ENCODE measurements at regions not wholly inside any gene's neighbourhood (a gene's known extent, or its start where the extent isn't known, plus 50 kb on each side); places are given as distances from the start of the nearest gene placed in this dataset.

DNA sequence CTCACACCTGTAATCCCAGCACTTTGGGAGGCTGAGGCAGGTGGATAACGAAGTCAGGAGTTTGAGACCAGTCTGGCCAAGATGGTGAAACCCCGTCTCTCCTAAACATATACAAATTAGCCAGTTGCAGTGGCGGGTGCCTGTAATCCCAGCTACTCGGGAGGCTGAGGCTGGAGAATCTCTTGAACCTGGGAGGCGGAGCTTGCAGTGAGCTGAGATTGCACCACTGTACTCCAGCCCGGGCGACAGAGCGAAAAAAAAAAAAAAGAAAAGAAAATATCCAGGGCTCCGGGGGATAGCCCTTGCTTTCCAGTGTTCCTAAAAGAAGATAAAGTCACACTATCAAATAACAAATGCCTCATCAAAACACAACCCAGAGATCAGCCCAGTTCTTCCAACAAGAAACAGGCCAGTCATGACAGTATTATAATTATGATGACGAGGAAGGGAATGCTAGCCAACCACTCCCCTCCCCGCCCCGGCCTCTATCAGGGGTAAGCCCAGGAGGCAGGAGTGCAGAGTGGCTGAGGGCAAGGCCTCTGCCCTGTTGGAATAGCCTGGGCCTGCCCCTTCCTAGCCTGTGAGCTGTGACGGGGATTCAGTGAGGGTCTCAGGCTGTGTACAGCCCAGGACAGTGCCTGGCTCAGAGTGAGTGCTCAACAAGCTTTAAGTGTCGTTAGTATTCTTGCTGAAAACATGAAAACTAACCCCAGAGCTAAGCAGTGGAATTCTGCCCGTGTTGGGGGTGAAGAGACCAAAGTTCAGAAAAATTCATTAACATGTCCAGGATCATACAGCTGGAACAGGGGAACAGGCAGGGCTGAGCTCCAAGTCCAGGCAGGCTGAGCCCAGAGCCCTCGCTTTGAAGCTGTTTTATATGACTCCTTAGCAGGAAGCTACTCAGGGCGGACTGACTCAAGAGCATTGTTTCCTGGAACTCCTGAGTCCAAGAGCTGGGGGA, 54.3 kb downstream of the FAM241B start:
- ATAC-seq (peak in 1 of 4 donors; percentile 16), DNase-seq (peak in 1 of 2 donors; percentile 55)
- Histone ChIP-seq H3K36me3 (ENCODE audit: insufficient read depth in 1 of 2, low read depth in 1 of 2) (no peaks in the 10 kb centered on the region), H3K9me3 (no peaks in the 10 kb centered on the region), H3K4me1 (peaks cover 19% of the 10 kb centered on the region), H3K4me3 (no peak overlapping the region), H3K27ac (no peak overlapping the region), H3K27me3 (ENCODE audit: insufficient read depth in 3 of 3, low read length in 2 of 3) (peaks cover 0 to 4% (median 2%) of the 10 kb centered on the region in 3 donors)
- intact Hi-C loops (cut with DNase I): no loop called here
- TF ChIP-seq, protein P1, sequence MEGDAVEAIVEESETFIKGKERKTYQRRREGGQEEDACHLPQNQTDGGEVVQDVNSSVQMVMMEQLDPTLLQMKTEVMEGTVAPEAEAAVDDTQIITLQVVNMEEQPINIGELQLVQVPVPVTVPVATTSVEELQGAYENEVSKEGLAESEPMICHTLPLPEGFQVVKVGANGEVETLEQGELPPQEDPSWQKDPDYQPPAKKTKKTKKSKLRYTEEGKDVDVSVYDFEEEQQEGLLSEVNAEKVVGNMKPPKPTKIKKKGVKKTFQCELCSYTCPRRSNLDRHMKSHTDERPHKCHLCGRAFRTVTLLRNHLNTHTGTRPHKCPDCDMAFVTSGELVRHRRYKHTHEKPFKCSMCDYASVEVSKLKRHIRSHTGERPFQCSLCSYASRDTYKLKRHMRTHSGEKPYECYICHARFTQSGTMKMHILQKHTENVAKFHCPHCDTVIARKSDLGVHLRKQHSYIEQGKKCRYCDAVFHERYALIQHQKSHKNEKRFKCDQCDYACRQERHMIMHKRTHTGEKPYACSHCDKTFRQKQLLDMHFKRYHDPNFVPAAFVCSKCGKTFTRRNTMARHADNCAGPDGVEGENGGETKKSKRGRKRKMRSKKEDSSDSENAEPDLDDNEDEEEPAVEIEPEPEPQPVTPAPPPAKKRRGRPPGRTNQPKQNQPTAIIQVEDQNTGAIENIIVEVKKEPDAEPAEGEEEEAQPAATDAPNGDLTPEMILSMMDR (IDR thresholded peaks at IDR 0.05): no peak
- 68 to 74% (median 73%) methylated on average over 16 to 17 of the region's 17 CpGs for WGBS, 3 donors

DNA sequence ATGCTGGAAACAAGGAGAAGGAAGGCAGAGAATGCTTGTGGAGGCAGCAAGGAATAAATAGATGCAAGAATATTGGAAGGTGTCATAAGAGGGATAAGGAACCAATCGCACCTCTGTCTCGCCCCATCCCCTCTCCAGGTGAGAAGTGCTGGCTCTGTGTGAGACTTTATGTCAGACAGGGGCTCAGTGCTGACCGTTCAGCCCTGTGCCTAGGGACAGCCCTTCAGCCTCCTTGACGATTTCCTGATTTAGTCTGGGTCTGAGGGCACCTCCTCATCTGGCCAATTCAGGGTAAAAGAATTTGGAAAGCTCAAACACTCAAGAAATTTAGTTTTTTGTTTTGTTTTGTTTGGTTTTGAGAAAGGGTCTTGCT, 54.9 kb downstream of the FAM241B start:
- 71 to 90% (median 84%) methylated on average over 4 of the region's 4 CpGs for WGBS, 3 donors
- Histone ChIP-seq H3K4me3 (no peak overlapping the region), H3K36me3 (ENCODE audit: insufficient read depth in 1 of 2, low read depth in 1 of 2) (no peaks in the 10 kb centered on the region), H3K9me3 (no peaks in the 10 kb centered on the region), H3K4me1 (peaks cover 19% of the 10 kb centered on the region), H3K27me3 (ENCODE audit: insufficient read depth in 3 of 3, low read length in 2 of 3) (peaks cover 0 to 3% (median 0%) of the 10 kb centered on the region in 3 donors), H3K27ac (no peak overlapping the region)
- no peak for ATAC-seq
- intact Hi-C loops (cut with DNase I): no loop called here
- no peak for DNase-seq
- TF ChIP-seq, protein P1 (IDR thresholded peaks at IDR 0.05): no peak

DNA sequence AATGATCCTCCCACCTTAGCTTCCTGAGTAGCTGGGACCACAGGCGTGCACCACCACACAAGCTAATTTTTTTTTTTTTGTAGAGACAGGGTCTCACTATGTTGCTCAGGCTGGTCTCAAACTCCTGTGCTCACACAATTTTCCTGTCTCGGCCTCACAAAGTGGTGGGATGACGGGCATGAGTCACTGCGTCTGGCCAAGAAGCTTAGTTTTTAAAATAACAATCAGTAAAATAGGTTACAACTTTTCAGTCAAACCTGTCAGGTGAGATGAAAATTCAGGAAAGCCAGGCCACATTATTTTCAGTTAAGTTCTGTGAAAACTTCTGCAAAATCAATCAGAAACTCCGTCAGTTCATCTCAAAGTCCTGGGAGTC, 55.4 kb downstream of the FAM241B start:
- no peak for DNase-seq
- Histone ChIP-seq H3K4me1 (peaks cover 19% of the 10 kb centered on the region), H3K27me3 (ENCODE audit: insufficient read depth in 3 of 3, low read length in 2 of 3) (no peaks in the 10 kb centered on the region), H3K9me3 (no peaks in the 10 kb centered on the region), H3K4me3 (no peak overlapping the region), H3K36me3 (ENCODE audit: insufficient read depth in 1 of 2, low read depth in 1 of 2) (no peaks in the 10 kb centered on the region), H3K27ac (no peak overlapping the region)
- intact Hi-C loops (cut with DNase I): no loop called here
- WGBS, 3 donors: 69 to 78% (median 73%) methylated on average over 5 of the region's 5 CpGs
- ATAC-seq: no peak
- TF ChIP-seq, protein P1 (IDR thresholded peaks at IDR 0.05): no peak

DNA sequence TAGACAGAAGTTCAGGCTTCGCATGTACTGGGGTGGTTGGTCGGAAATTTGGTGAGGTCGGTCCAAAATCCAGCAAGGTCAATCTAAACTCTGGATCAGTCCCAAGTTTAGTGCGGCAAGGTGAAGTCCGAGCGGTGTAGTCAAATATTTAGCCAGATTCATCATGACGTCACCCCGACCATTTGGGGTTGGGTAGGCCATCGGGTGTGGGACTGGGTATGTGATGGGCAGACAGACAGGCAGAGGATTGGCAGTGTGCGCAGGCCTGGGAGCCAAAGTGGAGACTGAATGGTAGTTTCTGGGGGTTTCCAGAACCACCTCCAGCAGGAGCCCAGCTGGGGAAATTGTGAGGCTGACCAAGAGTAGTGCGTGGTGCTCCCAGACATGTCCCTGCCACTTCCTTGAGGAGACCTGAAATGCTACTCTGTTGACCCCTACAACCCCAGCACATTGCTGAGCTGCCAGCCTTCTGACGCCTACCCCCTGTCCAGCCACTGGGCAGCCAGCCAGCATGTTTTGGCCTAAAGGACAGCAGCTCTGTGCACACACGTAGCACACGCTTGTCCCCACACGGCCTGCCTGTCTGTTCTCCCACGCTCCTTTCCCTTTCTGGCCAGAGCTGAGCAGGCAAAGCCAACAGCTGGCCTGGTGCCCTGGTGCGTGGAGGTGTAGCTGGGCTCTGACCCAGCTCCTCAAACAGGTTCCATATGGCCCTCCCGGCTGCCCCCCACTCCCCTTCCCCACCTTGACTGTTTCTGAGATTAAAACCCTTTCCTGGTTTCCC, 55.9 kb downstream of the FAM241B start:
- ATAC-seq (peak; percentile 83 to 95 (median 88)), DNase-seq (peak; percentile 47 to 83)
- no peaks in the 10 kb centered on the region for H3K9me3 ChIP-seq
- H3K36me3 ChIP-seq (ENCODE audit: insufficient read depth in 1 of 2, low read depth in 1 of 2): no peaks in the 10 kb centered on the region
- intact Hi-C loops (cut with DNase I): no loop called here
- no peaks in the 10 kb centered on the region for H3K27me3 ChIP-seq (ENCODE audit: insufficient read depth in 3 of 3, low read length in 2 of 3)
- H3K27ac ChIP-seq: peak overlapping the region; percentile 23
- TF ChIP-seq, protein P1 (IDR thresholded peaks at IDR 0.05): no peak
- H3K4me1 ChIP-seq: peaks cover 19% of the 10 kb centered on the region
- no peak overlapping the region for H3K4me3 ChIP-seq
- 39 to 49% (median 45%) methylated on average over 18 of the region's 18 CpGs for WGBS, 3 donors

All from psoas muscle (tissue), 7 donors.